GM23248 (cell line): ENCODE measurements at regions not wholly inside any gene's neighbourhood (a gene's known extent, or its start where the extent isn't known, plus 50 kb on each side); places are given as distances from the start of the nearest gene placed in this dataset.

Experiments
- EZH2 ChIP-seq: fragments of 200-600 bp; sonication (generic); IDR thresholded peaks from 2 replicates; pipeline ENCODE4 v1.6.1; 2018; ENCODE audit warnings: antibody characterized with exemption, mild to moderate bottlenecking; ENCODE audit not compliant: insufficient read depth, poor library complexity, severe bottlenecking
- EZH2phosphoT487 ChIP-seq: fragments of 200-600 bp; sonication (generic); IDR thresholded peaks from 2 replicates; pipeline ENCODE4 v1.6.1; 2018; ENCODE audit warnings: antibody characterized with exemption, moderate library complexity, mild to moderate bottlenecking, low read depth; ENCODE audit not compliant: insufficient read depth

DNA sequence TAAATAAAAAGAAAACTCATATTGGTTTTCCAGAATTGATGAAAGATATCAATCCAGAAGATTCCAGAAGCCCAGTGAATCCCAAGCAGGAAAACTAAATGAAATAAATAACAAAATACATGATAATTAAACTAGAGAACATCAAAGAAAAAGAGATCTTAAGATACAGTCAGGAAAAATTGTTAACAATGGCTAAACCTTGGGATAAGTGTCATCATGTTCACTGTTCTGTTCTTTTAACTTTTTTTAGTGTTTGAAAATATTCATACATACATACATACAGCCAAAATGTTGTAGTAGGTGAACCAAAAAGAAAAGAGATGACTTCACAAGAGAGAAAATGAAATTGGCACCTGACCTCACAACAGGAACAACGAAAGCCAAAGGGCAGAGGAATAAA, 72.2 kb upstream of the MYCN start:
- no peak for TF ChIP-seq EZH2phosphoT487
- no peak for TF ChIP-seq EZH2
